D341Med (cell line): ENCODE measurements at regions not wholly inside any gene's neighbourhood (a gene's known extent, or its start where the extent isn't known, plus 50 kb on each side); places are given as distances from the start of the nearest gene placed in this dataset.
A peak's percentile ranks its signal among the peaks of the same experiment; 100 is the strongest.

Source experiments
- DNase-seq: peaks from one replicate; pipeline ENCODE4 v3.0.0; 2012; ENCODE audit warnings: low spot score

- no peak for DNase-seq
These were observed 858.2 kb downstream of the VRK1 start for GRCh38 chr14:97655169-97655948.

- no peak for DNase-seq
These were observed 860.4 kb downstream of the VRK1 start for GRCh38 chr14:97657609-97658008.

- DNase-seq = no peak
These were observed 890.9 kb downstream of the VRK1 start for GRCh38 chr14:97687944-97688630.

GRCh38 chr14:97688631-97689336 lies 891.6 kb downstream of the VRK1 start:
- no peak for DNase-seq

- no peak for DNase-seq
These were observed 894.9 kb downstream of the VRK1 start for GRCh38 chr14:97692084-97692483.

GRCh38 chr14:97695456-97695981 lies 898.3 kb downstream of the VRK1 start:
- DNase-seq = no peak

- no peak for DNase-seq
These were observed 900.6 kb downstream of the VRK1 start for GRCh38 chr14:97697772-97698171.

GRCh38 chr14:97699026-97699425 lies 901.8 kb downstream of the VRK1 start:
- DNase-seq = no peak

GRCh38 chr14:97703006-97703760 lies 906.0 kb downstream of the VRK1 start:
- DNase-seq = no peak

GRCh38 chr14:97704316-97704885 lies 907.2 kb downstream of the VRK1 start:
- no peak for DNase-seq

GRCh38 chr14:97705107-97705506 lies 907.9 kb downstream of the VRK1 start:
- DNase-seq = no peak

GRCh38 chr14:97705976-97706375 lies 908.8 kb downstream of the VRK1 start:
- DNase-seq = no peak

GRCh38 chr14:97706819-97707218 lies 909.6 kb downstream of the VRK1 start:
- no peak for DNase-seq

GRCh38 chr14:97707603-97708002 lies 910.4 kb downstream of the VRK1 start:
- DNase-seq = peak; percentile 34

- DNase-seq = no peak
These were observed 912.4 kb downstream of the VRK1 start for GRCh38 chr14:97709552-97709951.

- no peak for DNase-seq
These were observed 913.5 kb downstream of the VRK1 start for GRCh38 chr14:97710726-97711125.

- DNase-seq = no peak
These were observed 915.3 kb downstream of the VRK1 start for GRCh38 chr14:97712471-97712870.

- no peak for DNase-seq
These were observed 915.8 kb downstream of the VRK1 start for GRCh38 chr14:97713023-97713422.

- DNase-seq = no peak
These were observed 921.8 kb downstream of the VRK1 start for GRCh38 chr14:97718886-97719442.

GRCh38 chr14:97719931-97720330 lies 922.7 kb downstream of the VRK1 start:
- no peak for DNase-seq

- DNase-seq = no peak
These were observed 926.2 kb downstream of the VRK1 start for GRCh38 chr14:97723351-97723750.
